ENCODE measurements at regions not wholly inside any gene's neighbourhood (a gene's known extent, or its start where the extent isn't known, plus 50 kb on each side); places are given as distances from the start of the nearest gene placed in this dataset.

DNA sequence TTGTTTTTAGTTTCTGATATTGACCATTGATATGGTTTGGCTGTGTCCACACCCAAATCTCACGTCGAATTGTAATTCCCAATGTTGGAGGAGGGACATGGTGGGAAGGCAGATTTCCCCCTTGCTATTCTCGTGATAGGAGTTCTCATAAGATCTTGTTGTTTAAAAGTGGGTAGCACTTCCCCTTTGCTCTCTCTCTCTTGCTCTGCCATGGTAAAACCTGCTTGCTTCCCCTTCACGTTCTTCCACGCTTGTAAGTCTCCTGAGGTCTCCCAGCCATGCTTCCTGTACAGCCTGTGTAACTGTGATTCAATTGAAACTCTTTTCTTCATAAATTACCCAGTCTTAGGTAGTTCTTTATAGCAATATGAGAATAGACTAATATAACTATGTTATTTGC, 203.6 kb upstream of the CHORDC1 start:
- TF ChIP-seq ZNF274 (IDR thresholded peaks at IDR 0.05; ENCODE audit: low read length) (no peak), ZNF274 (tag by site-specific recombination; IDR thresholded peaks at IDR 0.05; ENCODE audit: borderline replicate concordance) (no peak), ZFHX2 (tag by site-specific recombination; conservative IDR thresholded peaks at IDR 0.05) (no peak), MEIS1 (CRISPR knock-in tag; IDR thresholded peaks at IDR 0.05; ENCODE audit: borderline replicate concordance) (no peak), ZNF76 (tag by site-specific recombination; IDR thresholded peaks at IDR 0.05; ENCODE audit: borderline replicate concordance, low read depth) (no peak), KLF16 (tag by site-specific recombination; IDR thresholded peaks at IDR 0.05) (no peak), ZNF18 (tag by site-specific recombination; IDR thresholded peaks at IDR 0.05) (no peak), ZFP37 (tag by site-specific recombination; IDR thresholded peaks at IDR 0.05) (no peak), CTCF (tag by site-specific recombination; IDR thresholded peaks at IDR 0.05) (no peak), PRDM1 (tag by site-specific recombination; IDR thresholded peaks at IDR 0.05) (no peak)
